MCF 10A (cell line): ENCODE measurements at regions not wholly inside any gene's neighbourhood (a gene's known extent, or its start where the extent isn't known, plus 50 kb on each side); places are given as distances from the start of the nearest gene placed in this dataset.

Source experiments
- BruUV-seq: library from RNA; stranded (reverse); fragments of 400-500 nt; replicated peaks from 2 replicates; lab custom pipeline; 2021; lab: Mats Ljungman, UMichigan
- CTCF ChIA-PET: fragments of 300-600 bp; sonication (Branson Sonifier 250); formaldehyde crosslinking; extraction: SDS; loops from one replicate; lab custom pipeline; 2021; ENCODE audit warnings: antibody characterized with exemption, inconsistent platforms; lab: Yijun Ruan, JAX
- POLR2A ChIA-PET: fragments of 300-600, 350-650 bp; sonication (Branson Sonifier 250); formaldehyde crosslinking; extraction: SDS; loops from one replicate; lab custom pipeline; 2020; ENCODE audit warnings: antibody characterized with exemption, inconsistent platforms; lab: Yijun Ruan, JAX
- DNase-seq: peaks from one replicate; pipeline ENCODE4 v3.0.0-alpha.2; 2018; ENCODE audit not compliant: unreplicated experiment
- H3K27ac Mint-ChIP-seq: one replicate; pipeline ENCODE4 v1.8.0; 2022; ENCODE audit warnings: mild to moderate bottlenecking, low read depth, mixed read lengths; ENCODE audit not compliant: unreplicated experiment
- H3K27me3 Mint-ChIP-seq: one replicate; pipeline ENCODE4 v1.8.0; 2022; ENCODE audit warnings: mixed read lengths; ENCODE audit not compliant: insufficient read depth, unreplicated experiment
- H3K36me3 Mint-ChIP-seq: one replicate; pipeline ENCODE4 v1.8.0; 2022; ENCODE audit warnings: mild to moderate bottlenecking, moderate library complexity, mixed read lengths; ENCODE audit not compliant: insufficient read depth, unreplicated experiment
- H3K4me1 Mint-ChIP-seq: one replicate; pipeline ENCODE4 v1.8.0; 2022; ENCODE audit warnings: mixed read lengths; ENCODE audit not compliant: insufficient read depth, unreplicated experiment
- H3K4me3 Mint-ChIP-seq: one replicate; pipeline ENCODE4 v1.8.0; 2022; ENCODE audit warnings: mild to moderate bottlenecking, moderate library complexity, mixed read lengths; ENCODE audit not compliant: unreplicated experiment
- H3K9me3 Mint-ChIP-seq: one replicate; pipeline ENCODE4 v1.8.0; 2022; ENCODE audit warnings: mixed read lengths; ENCODE audit not compliant: unreplicated experiment
- CTCF ChIP-seq: fragments of 200-600 bp; IDR thresholded peaks from one replicate; pipeline ENCODE4 v1.8.0; 2022; ENCODE audit warnings: antibody characterized with exemption, mild to moderate bottlenecking; ENCODE audit not compliant: unreplicated experiment
- intact Hi-C: fragments of 100-400 bp; cut with micrococcal nuclease; formaldehyde crosslinking; loops from 2 replicates; pipeline ENCODE4 v1.14.1; 2022

GRCh38 chr10:128568990-128569945 is 443.0 kb upstream of the MKI67 start:
- intact Hi-C loops: no loop called here
- Mint-ChIP-seq H3K27ac (no peak overlapping the region), H3K27me3 (no peaks in the 10 kb centered on the region), H3K9me3 (no peaks in the 10 kb centered on the region), H3K36me3 (no peaks in the 10 kb centered on the region), H3K4me1 (no peaks in the 10 kb centered on the region), H3K4me3 (no peak overlapping the region)
- no peak for TF ChIP-seq CTCF
- ChIA-PET POLR2A (interaction anchor here (0.8 kb wide), 1 partner anchor 176 kb away, joined by 3 read pairs; no protein-coding TSS in a partner anchor), CTCF (interaction anchor here (0.6 kb wide), 1 partner anchor 1080 kb away, joined by 3 read pairs; no protein-coding TSS in a partner anchor)
- BruUV-seq: no TSS peak
- no peak for DNase-seq

GRCh38 chr10:128570319-128570995 is 444.2 kb upstream of the MKI67 start:
- no peaks in the 10 kb centered on the region for H3K27me3 Mint-ChIP-seq
- ChIA-PET CTCF (interaction anchor here (1.5 kb wide), 1 partner anchor 11 kb away, joined by 3 read pairs; no protein-coding TSS in a partner anchor), POLR2A (interaction anchor here (1.0 kb wide), 1 partner anchor 54 kb away, joined by 3 read pairs; no protein-coding TSS in a partner anchor)
- intact Hi-C loops: no loop called here
- H3K36me3 Mint-ChIP-seq: no peaks in the 10 kb centered on the region
- no peaks in the 10 kb centered on the region for H3K4me1 Mint-ChIP-seq
- no peak for DNase-seq
- H3K9me3 Mint-ChIP-seq: no peaks in the 10 kb centered on the region
- no peak for TF ChIP-seq CTCF
- H3K4me3 Mint-ChIP-seq: no peak overlapping the region
- BruUV-seq: no TSS peak
- no peak overlapping the region for H3K27ac Mint-ChIP-seq

- Mint-ChIP-seq H3K9me3 (no peaks in the 10 kb centered on the region), H3K27ac (no peak overlapping the region), H3K27me3 (no peaks in the 10 kb centered on the region), H3K36me3 (no peaks in the 10 kb centered on the region), H3K4me3 (no peak overlapping the region), H3K4me1 (no peaks in the 10 kb centered on the region)
- POLR2A ChIA-PET: interaction anchor here (1.0 kb wide), 1 partner anchor 53 kb away, joined by 3 read pairs; no protein-coding TSS in a partner anchor
- no TSS peak for BruUV-seq
- CTCF ChIA-PET: interaction anchor here (0.6 to 1.5 kb wide), 2 partner anchors 10 to 1236 kb away, joined by 3 read pairs; no protein-coding TSS in a partner anchor
- no peak for TF ChIP-seq CTCF
- no peak for DNase-seq
- intact Hi-C loops: no loop called here
Observed at GRCh38 chr10:128571071-128571470, 444.8 kb upstream of the MKI67 start.

GRCh38 chr10:128571745-128572144 is 445.5 kb upstream of the MKI67 start:
- Mint-ChIP-seq H3K9me3 (no peaks in the 10 kb centered on the region), H3K27ac (no peak overlapping the region), H3K27me3 (no peaks in the 10 kb centered on the region), H3K4me3 (no peak overlapping the region), H3K36me3 (no peaks in the 10 kb centered on the region), H3K4me1 (peaks cover under 1% of the 10 kb centered on the region)
- no peak for TF ChIP-seq CTCF
- DNase-seq: no peak
- CTCF ChIA-PET: interaction anchor here (0.5 to 1.5 kb wide), 4 partner anchors 10 to 1237 kb away, joined by 3 to 4 read pairs (median 3); no protein-coding TSS in a partner anchor
- intact Hi-C loops: no loop called here
- no TSS peak for BruUV-seq
- POLR2A ChIA-PET: no interaction called here
